Upper lobe of left lung (tissue), 4 donors: ENCODE measurements at regions not wholly inside any gene's neighbourhood (a gene's known extent, or its start where the extent isn't known, plus 50 kb on each side); places are given as distances from the start of the nearest gene placed in this dataset.

Experiments
- CTCF ChIP-seq, 6 experiments: fragments of 450-650 bp in 4 of 6; fragments of 200-600 bp in 2 of 6; sonication (generic) in 2 of 6; IDR thresholded peaks; one replicate each; pipeline ENCODE4 v1.5.1; 2016 to 2019; ENCODE audit warnings: antibody characterized with exemption in 6 of 6
- POLR2AphosphoS5 ChIP-seq, 2 donors: sonication (generic); formaldehyde crosslinking; IDR thresholded peaks; one replicate each; pipeline ENCODE4 v1.5.1; 2017; ENCODE audit warnings: antibody characterized with exemption in 2 of 2

- TF ChIP-seq POLR2AphosphoS5 (IDR thresholded peaks at IDR 0.05) (no peak), CTCF (IDR thresholded peaks at IDR 0.05) (no peak)
Observed at GRCh38 chr4:56243107-56243506, 144.2 kb downstream of the AASDH start.
